Heart left ventricle (tissue), 16 donors: ENCODE measurements at regions not wholly inside any gene's neighbourhood (a gene's known extent, or its start where the extent isn't known, plus 50 kb on each side); places are given as distances from the start of the nearest gene placed in this dataset.

Experiments used
- ATAC-seq, 4 donors: fragments of 200-7000 bp; cut with Tn5 transposase; one replicate each; pipeline ENCODE4 v1.9.1; 2020 to 2022; ENCODE audit warnings: moderate library complexity in 4 of 4, mild to moderate bottlenecking in 3 of 4, moderate number of reproducible peaks in 1 of 4
- DNase-seq, 5 donors: peaks; one replicate each; pipeline ENCODE4 v3.0.0-alpha.2; 2020
- H3K27ac ChIP-seq, 12 donors: fragments of 200-600 bp; sonication (generic) in 4 of 12; one replicate each; pipeline versions ENCODE4 v1.5.0 to v1.8.0; 2016 to 2022; ENCODE audit warnings: mild to moderate bottlenecking in 2 of 12
- H3K27me3 ChIP-seq, 9 donors: fragments of 200-600 bp; sonication (generic) in 2 of 9; one replicate each; pipeline versions ENCODE4 v1.5.1 to v1.8.0; 2016 to 2022; ENCODE audit warnings: mild to moderate bottlenecking in 3 of 9
- H3K36me3 ChIP-seq, 9 donors: fragments of 200-600 bp; sonication (generic) in 2 of 9; one replicate each; pipeline versions ENCODE4 v1.5.0 to v1.8.0; 2018 to 2022; ENCODE audit warnings: mild to moderate bottlenecking in 2 of 9
- H3K4me1 ChIP-seq, 12 donors: fragments of 200-600 bp; sonication (generic) in 4 of 12; one replicate each; pipeline versions ENCODE4 v1.5.0 to v1.8.0; 2016 to 2022; ENCODE audit warnings: mild to moderate bottlenecking in 3 of 12
- H3K4me3 ChIP-seq, 12 donors: fragments of 200-600 bp; sonication (generic) in 4 of 12; one replicate each; pipeline versions ENCODE4 v1.5.0 to v1.8.0; 2017 to 2022; ENCODE audit warnings: mild to moderate bottlenecking in 9 of 12, moderate library complexity in 4 of 12
- H3K9me3 ChIP-seq, 12 donors: fragments of 200-600 bp; sonication (generic) in 4 of 12; one replicate each; pipeline versions ENCODE4 v1.5.0 to v1.8.0; 2016 to 2022; ENCODE audit warnings: mild to moderate bottlenecking in 1 of 12
- CTCF ChIP-seq, 12 donors: fragments of 200-600 bp; sonication (generic) in 4 of 12; IDR thresholded peaks; one replicate each; pipeline versions ENCODE4 v1.5.0 to v1.8.0; 2018 to 2022; ENCODE audit warnings: antibody characterized with exemption in 12 of 12, mild to moderate bottlenecking in 5 of 12
- POLR2A ChIP-seq, 2 donors: fragments of 450-650 bp; IDR thresholded peaks; one replicate each; pipeline ENCODE4 v1.6.1; 2017; ENCODE audit warnings: antibody characterized with exemption in 2 of 2, mild to moderate bottlenecking in 2 of 2, moderate library complexity in 2 of 2
- WGBS, 4 donors: extraction: QIAGEN DNeasy Blood & Tissue Kit in 2 of 4; methylation state at CpG; one replicate each; pipeline versions ENCODE4 v1.1.5 to v1.1.7; 2013 to 2018; 5-methylcytosine and 5-hydroxymethylcytosine counted together
- intact Hi-C, 10 donors: fragments of 100-400 bp; cut with DNase I; formaldehyde crosslinking; loops; one replicate each; pipeline versions ENCODE4 v1.11.1 to v1.14.2; 2022
- donor health status: ischemic (EF 13 %, LVEDD 7.1; RV severe dilation, severe dysfunction).
- donor health status: healthy with polysubstance abuse.
- donor health status: DM: no; HTN: yes; CAD: no.
- donor health status: DM: no; HTN: no; CAD: no.
- donor health status: ischemic (EF 25% LVEDD 6.9; RV normal size, moderate dysfunction).
- donor health status: ischemic (EF 25% LVEDD 5.7; RV mildly dilated, moderate dysfunction).
- donor health status: healthy.
- donor health status: DM: yes; HTN: yes; CAD: no.
- donor health status: ischemic (EF 35%, LVEDD 5.7; RV mildly dilated, moderate dysfunction).
- donor health status: nonischemic (EF 11% LVEDD 7.7; RV severe dilation, severe dysfunction).
- donor health status: DM: yes; HTN: yes; CAD: no.
- donor health status: PGD.
- donor health status: ischemic (EF 29% LVEDD 5.4; RV normal size, mild dysfunction).
- donor health status: nonischemic (EF 23%, LVEDD 6.1; RV moderate dilation, normal function).

- intact Hi-C loops: no loop called here
- Histone ChIP-seq H3K9me3 (peaks cover 0 to 3% (median 0%) of the 10 kb centered on the region in 12 donors), H3K27me3 (no peaks in the 10 kb centered on the region), H3K27ac (no peak overlapping the region), H3K36me3 (no peaks in the 10 kb centered on the region), H3K4me1 (no peaks in the 10 kb centered on the region), H3K4me3 (no peak overlapping the region)
- DNase-seq (no peak), ATAC-seq (no peak)
- no peak for TF ChIP-seq POLR2A (IDR thresholded peaks at IDR 0.05)
- 69 to 82% (median 79%) methylated on average over 9 of the region's 9 CpGs for WGBS, 4 donors
Measured at GRCh38 chr6:10073341-10073740, 341.5 kb downstream of the TFAP2A start.

GRCh38 chr6:10071631-10072220 lies 343.1 kb downstream of the TFAP2A start:
- DNase-seq: no peak
- peaks cover 0 to 3% (median 0%) of the 10 kb centered on the region in 12 donors for H3K9me3 ChIP-seq
- no peak overlapping the region for H3K4me3 ChIP-seq
- intact Hi-C loops: no loop called here
- H3K4me1 ChIP-seq: no peaks in the 10 kb centered on the region
- no peaks in the 10 kb centered on the region for H3K27me3 ChIP-seq
- TF ChIP-seq POLR2A (IDR thresholded peaks at IDR 0.05) (no peak), CTCF (IDR thresholded peaks at IDR 0.05) (no peak)
- H3K27ac ChIP-seq: no peak overlapping the region
- no peaks in the 10 kb centered on the region for H3K36me3 ChIP-seq
- ATAC-seq: no peak
- 75 to 88% (median 79%) methylated on average over 5 of the region's 5 CpGs for WGBS, 4 donors

- H3K4me3 ChIP-seq: no peak overlapping the region
- H3K27me3 ChIP-seq: peaks cover 0 to 17% (median 0%) of the 10 kb centered on the region in 9 donors
- WGBS, 4 donors: 43 to 57% (median 52%) methylated on average over 2 of the region's 2 CpGs
- no peak overlapping the region for H3K27ac ChIP-seq
- H3K4me1 ChIP-seq: no peaks in the 10 kb centered on the region
- no peak for TF ChIP-seq POLR2A (IDR thresholded peaks at IDR 0.05)
- no peak for TF ChIP-seq CTCF (IDR thresholded peaks at IDR 0.05)
- H3K9me3 ChIP-seq: no peaks in the 10 kb centered on the region
- intact Hi-C loops: no loop called here
- DNase-seq: no peak
- H3K36me3 ChIP-seq: no peaks in the 10 kb centered on the region
- no peak for ATAC-seq
Measured at GRCh38 chr6:10060004-10060403, 354.9 kb downstream of the TFAP2A start.

- H3K27me3 ChIP-seq: peaks cover 0 to 11% (median 0%) of the 10 kb centered on the region in 9 donors
- TF ChIP-seq CTCF (IDR thresholded peaks at IDR 0.05) (no peak), POLR2A (IDR thresholded peaks at IDR 0.05) (no peak)
- no peak for ATAC-seq
- no peak overlapping the region for H3K4me3 ChIP-seq
- no peak for DNase-seq
- peaks cover 0 to 31% (median 7%) of the 10 kb centered on the region in 12 donors for H3K9me3 ChIP-seq
- H3K27ac ChIP-seq: no peak overlapping the region
- no peaks in the 10 kb centered on the region for H3K36me3 ChIP-seq
- no peaks in the 10 kb centered on the region for H3K4me1 ChIP-seq
- intact Hi-C loops: no loop called here
Measured at GRCh38 chr6:10054672-10055071, 360.2 kb downstream of the TFAP2A start.

- Histone ChIP-seq H3K27ac (no peak overlapping the region), H3K27me3 (no peaks in the 10 kb centered on the region), H3K4me3 (no peak overlapping the region), H3K9me3 (peaks cover 0 to 31% (median 7%) of the 10 kb centered on the region in 12 donors), H3K4me1 (no peaks in the 10 kb centered on the region), H3K36me3 (no peaks in the 10 kb centered on the region)
- ATAC-seq: no peak
- no peak for TF ChIP-seq POLR2A (IDR thresholded peaks at IDR 0.05)
- DNase-seq: no peak
- intact Hi-C loops: no loop called here
Measured at GRCh38 chr6:10051283-10051682, 363.6 kb downstream of the TFAP2A start.
